ENCODE measurements at regions not wholly inside any gene's neighbourhood (a gene's known extent, or its start where the extent isn't known, plus 50 kb on each side); places are given as distances from the start of the nearest gene placed in this dataset.

DNA sequence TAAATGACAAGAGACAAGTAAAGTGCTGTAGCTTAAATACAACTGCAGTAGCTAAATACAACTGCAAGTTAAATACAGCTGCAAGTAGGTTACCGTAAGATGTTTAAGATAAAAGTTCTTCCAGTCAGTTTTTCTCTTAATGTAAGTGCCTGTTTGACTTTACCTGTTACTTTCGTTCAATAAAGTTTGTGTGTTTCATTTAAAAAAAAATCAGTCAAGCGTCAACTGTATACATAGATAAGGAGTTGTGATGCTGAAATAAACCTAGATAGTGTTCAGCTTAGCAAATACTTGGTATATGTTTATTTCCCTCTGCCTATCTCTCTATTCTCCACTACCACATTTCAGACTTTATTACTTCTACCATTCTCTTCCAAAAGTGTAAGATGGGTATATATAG lies 221.2 kb downstream of the NR2F2 start:
- no peak for TF ChIP-seq CEBPB (IDR thresholded peaks at IDR 0.05)
- no peak for TF ChIP-seq FOXM1 (IDR thresholded peaks at IDR 0.05; ENCODE audit: borderline replicate concordance, low read depth)
- TF ChIP-seq REST (IDR thresholded peaks at IDR 0.05; ENCODE audit: low read depth) = no peak
- no peak for TF ChIP-seq RAD21 (IDR thresholded peaks at IDR 0.05; ENCODE audit: low read depth)
- TF ChIP-seq MAX (IDR thresholded peaks at IDR 0.05) = no peak
- no peak for TF ChIP-seq CREB1 (IDR thresholded peaks at IDR 0.05; ENCODE audit: low read depth)
- no peak for TF ChIP-seq TAF1 (IDR thresholded peaks at IDR 0.05; ENCODE audit: low read depth)
- no peak for TF ChIP-seq EP300 (IDR thresholded peaks at IDR 0.05; ENCODE audit: borderline replicate concordance)
- TF ChIP-seq, protein P1, sequence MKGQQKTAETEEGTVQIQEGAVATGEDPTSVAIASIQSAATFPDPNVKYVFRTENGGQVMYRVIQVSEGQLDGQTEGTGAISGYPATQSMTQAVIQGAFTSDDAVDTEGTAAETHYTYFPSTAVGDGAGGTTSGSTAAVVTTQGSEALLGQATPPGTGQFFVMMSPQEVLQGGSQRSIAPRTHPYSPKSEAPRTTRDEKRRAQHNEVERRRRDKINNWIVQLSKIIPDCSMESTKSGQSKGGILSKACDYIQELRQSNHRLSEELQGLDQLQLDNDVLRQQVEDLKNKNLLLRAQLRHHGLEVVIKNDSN (IDR thresholded peaks at IDR 0.05) = no peak
- TF ChIP-seq TEAD4 (IDR thresholded peaks at IDR 0.05) = no peak
- TF ChIP-seq NFIC (IDR thresholded peaks at IDR 0.05) = no peak
- no peak for TF ChIP-seq EGR1 (IDR thresholded peaks at IDR 0.05)

DNA sequence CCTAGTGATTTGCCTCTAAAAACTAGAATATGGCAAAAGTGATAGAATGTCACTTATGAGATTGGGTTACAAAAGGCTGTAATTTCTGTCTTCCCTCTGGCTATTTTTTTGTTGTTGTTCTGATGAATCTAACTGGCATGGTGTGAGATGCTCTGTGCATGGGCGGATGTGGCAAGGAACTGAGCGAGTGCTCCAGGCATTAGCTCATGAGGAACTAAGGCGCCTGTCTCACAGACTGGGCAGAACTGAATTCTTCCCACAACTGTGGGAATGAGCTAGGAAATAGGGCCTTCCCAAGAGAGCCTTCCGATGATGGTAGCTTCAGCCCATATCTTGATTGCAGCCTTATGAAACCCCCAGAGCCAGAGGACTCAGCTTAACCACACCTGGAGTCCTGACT lies 222.5 kb downstream of the NR2F2 start:
- TF ChIP-seq YY1 (IDR thresholded peaks at IDR 0.05; ENCODE audit: low read depth) = no peak
- no peak for TF ChIP-seq NFIC (IDR thresholded peaks at IDR 0.05)
- TF ChIP-seq, protein P1 (IDR thresholded peaks at IDR 0.05) = no peak
- no peak for TF ChIP-seq RAD21 (IDR thresholded peaks at IDR 0.05; ENCODE audit: low read depth)
- TF ChIP-seq TCF12 (IDR thresholded peaks at IDR 0.05; ENCODE audit: low read depth) = no peak
- TF ChIP-seq FOXM1 (IDR thresholded peaks at IDR 0.05; ENCODE audit: borderline replicate concordance, low read depth) = no peak
- no peak for TF ChIP-seq ZBTB7A (IDR thresholded peaks at IDR 0.05; ENCODE audit: low read depth)
- no peak for TF ChIP-seq EP300 (IDR thresholded peaks at IDR 0.05; ENCODE audit: borderline replicate concordance)
- no peak for TF ChIP-seq EGR1 (IDR thresholded peaks at IDR 0.05)
- TF ChIP-seq MAX (IDR thresholded peaks at IDR 0.05) = no peak

- TF ChIP-seq, protein P1 (IDR thresholded peaks at IDR 0.05) = no peak
- no peak for TF ChIP-seq CREB1 (IDR thresholded peaks at IDR 0.05; ENCODE audit: low read depth)
- TF ChIP-seq ZBTB7A (IDR thresholded peaks at IDR 0.05; ENCODE audit: low read depth) = no peak
- no peak for TF ChIP-seq RAD21 (IDR thresholded peaks at IDR 0.05; ENCODE audit: low read depth)
- no peak for TF ChIP-seq TCF12 (IDR thresholded peaks at IDR 0.05; ENCODE audit: low read depth)
- TF ChIP-seq YY1 (IDR thresholded peaks at IDR 0.05; ENCODE audit: low read depth) = no peak
These were observed 223.0 kb downstream of the NR2F2 start for GRCh38 chr15:96553451-96553850.

GRCh38 chr15:96553931-96554330 lies 223.4 kb downstream of the NR2F2 start:
- TF ChIP-seq EGR1 (IDR thresholded peaks at IDR 0.05) = no peak

DNA sequence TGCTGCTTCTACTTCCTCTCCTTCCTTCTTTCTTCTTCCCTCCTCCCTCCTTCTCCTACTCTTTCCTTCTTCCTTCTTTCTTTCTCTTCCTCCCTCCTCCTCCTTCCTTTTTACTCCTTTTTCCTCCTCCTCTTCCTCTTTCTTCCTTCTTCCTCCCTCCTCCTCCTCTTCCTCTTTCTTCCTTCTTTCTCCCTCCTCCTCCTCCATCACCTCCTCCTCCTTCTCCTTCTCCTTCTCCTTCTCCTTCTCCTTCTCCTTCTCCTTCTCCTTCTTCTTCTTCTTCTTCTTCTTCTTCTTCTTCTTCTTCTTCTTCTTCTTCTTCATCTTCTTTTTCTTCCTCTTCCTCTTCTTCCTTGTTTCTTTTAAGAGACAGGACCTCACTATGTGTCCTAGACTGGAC lies 224.0 kb downstream of the NR2F2 start:
- TF ChIP-seq REST (IDR thresholded peaks at IDR 0.05; ENCODE audit: low read depth) (no peak), EGR1 (IDR thresholded peaks at IDR 0.05) (no peak), NFIC (IDR thresholded peaks at IDR 0.05) (no peak), CREB1 (IDR thresholded peaks at IDR 0.05; ENCODE audit: low read depth) (no peak), RAD21 (IDR thresholded peaks at IDR 0.05; ENCODE audit: low read depth) (no peak), TAF1 (IDR thresholded peaks at IDR 0.05; ENCODE audit: low read depth) (no peak), MAX (IDR thresholded peaks at IDR 0.05) (no peak), TEAD4 (IDR thresholded peaks at IDR 0.05) (no peak), TCF12 (IDR thresholded peaks at IDR 0.05; ENCODE audit: low read depth) (no peak), FOXM1 (IDR thresholded peaks at IDR 0.05; ENCODE audit: borderline replicate concordance, low read depth) (no peak), CEBPB (IDR thresholded peaks at IDR 0.05) (no peak), YY1 (IDR thresholded peaks at IDR 0.05; ENCODE audit: low read depth) (no peak)
- TF ChIP-seq, protein P1 (IDR thresholded peaks at IDR 0.05) = no peak
